ENCODE measurements at regions not wholly inside any gene's neighbourhood (a gene's known extent, or its start where the extent isn't known, plus 50 kb on each side); places are given as distances from the start of the nearest gene placed in this dataset.

- TF ChIP-seq, protein P1, sequence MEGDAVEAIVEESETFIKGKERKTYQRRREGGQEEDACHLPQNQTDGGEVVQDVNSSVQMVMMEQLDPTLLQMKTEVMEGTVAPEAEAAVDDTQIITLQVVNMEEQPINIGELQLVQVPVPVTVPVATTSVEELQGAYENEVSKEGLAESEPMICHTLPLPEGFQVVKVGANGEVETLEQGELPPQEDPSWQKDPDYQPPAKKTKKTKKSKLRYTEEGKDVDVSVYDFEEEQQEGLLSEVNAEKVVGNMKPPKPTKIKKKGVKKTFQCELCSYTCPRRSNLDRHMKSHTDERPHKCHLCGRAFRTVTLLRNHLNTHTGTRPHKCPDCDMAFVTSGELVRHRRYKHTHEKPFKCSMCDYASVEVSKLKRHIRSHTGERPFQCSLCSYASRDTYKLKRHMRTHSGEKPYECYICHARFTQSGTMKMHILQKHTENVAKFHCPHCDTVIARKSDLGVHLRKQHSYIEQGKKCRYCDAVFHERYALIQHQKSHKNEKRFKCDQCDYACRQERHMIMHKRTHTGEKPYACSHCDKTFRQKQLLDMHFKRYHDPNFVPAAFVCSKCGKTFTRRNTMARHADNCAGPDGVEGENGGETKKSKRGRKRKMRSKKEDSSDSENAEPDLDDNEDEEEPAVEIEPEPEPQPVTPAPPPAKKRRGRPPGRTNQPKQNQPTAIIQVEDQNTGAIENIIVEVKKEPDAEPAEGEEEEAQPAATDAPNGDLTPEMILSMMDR (IDR thresholded peaks at IDR 0.05): no peak
- TF ChIP-seq POLR2AphosphoS5 (IDR thresholded peaks at IDR 0.05): no peak
Measured at GRCh38 chr15:97525809-97526208, 434.7 kb upstream of the ARRDC4 start.
